ENCODE measurements at regions not wholly inside any gene's neighbourhood (a gene's known extent, or its start where the extent isn't known, plus 50 kb on each side); places are given as distances from the start of the nearest gene placed in this dataset.
"Not testable (repeated sequence)": the region's sequence is repeated elsewhere in the genome, so short reads cannot be mapped to it uniquely, and the experiment has no call there.

DNA sequence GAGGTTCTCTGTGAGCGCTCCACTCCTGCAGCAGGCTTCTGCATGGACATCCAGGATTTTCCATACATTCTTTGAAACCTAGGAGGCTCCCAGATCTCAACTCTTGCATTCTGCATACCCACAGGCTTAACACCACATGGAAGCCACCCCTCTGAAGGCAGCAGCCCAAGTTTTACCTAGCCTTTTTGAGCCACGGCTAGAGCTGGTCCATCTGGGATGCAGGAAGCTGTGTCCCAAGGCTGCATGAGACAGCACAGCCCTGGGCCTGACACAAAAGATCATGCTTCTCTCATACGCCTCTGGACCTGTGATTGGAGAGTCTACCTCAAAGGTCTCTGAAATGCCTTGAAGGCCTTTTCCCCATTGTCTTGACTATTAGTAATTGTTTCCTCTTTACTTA lies 53.6 kb upstream of the RPRM start:
- ChIA-PET POLR2A (no interaction called here), CTCF (interaction anchor here (1.1 kb wide), 1 partner anchor 607 kb away, joined by 3 read pairs; no protein-coding TSS in a partner anchor)
- DNase-seq (ENCODE audit: extremely low spot score): no peak
- TF ChIP-seq, protein P1, sequence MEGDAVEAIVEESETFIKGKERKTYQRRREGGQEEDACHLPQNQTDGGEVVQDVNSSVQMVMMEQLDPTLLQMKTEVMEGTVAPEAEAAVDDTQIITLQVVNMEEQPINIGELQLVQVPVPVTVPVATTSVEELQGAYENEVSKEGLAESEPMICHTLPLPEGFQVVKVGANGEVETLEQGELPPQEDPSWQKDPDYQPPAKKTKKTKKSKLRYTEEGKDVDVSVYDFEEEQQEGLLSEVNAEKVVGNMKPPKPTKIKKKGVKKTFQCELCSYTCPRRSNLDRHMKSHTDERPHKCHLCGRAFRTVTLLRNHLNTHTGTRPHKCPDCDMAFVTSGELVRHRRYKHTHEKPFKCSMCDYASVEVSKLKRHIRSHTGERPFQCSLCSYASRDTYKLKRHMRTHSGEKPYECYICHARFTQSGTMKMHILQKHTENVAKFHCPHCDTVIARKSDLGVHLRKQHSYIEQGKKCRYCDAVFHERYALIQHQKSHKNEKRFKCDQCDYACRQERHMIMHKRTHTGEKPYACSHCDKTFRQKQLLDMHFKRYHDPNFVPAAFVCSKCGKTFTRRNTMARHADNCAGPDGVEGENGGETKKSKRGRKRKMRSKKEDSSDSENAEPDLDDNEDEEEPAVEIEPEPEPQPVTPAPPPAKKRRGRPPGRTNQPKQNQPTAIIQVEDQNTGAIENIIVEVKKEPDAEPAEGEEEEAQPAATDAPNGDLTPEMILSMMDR (IDR thresholded peaks at IDR 0.05; ENCODE audit: control extremely low read depth, extremely low read depth, low read depth, missing control alignments): no peak

DNA sequence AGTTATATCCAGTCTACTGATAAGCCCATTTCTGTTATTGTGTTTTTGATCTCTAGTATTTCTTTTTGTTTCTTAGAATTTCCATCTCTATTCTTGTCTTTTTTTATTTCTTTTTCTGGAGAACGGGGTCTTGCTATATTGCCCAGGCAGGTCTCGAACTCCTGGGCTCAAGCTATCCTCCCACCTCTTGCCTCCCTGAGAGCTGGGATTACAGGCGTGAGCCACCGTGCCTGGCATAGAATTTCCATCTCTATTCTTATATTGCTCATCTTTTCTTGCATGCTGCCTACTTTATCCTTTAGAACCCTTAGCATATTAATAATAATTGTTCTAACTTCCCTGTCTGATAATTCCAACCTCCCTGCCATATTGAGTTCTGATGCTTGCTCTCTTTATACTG lies 55.2 kb upstream of the RPRM start:
- DNase-seq (ENCODE audit: extremely low spot score); POLR2A ChIA-PET: not testable (repeated sequence)
- CTCF ChIA-PET: interaction anchor here (1.4 to 1.8 kb wide), 2 partner anchors 12 to 15 kb away, joined by 3 to 7 read pairs; no protein-coding TSS in a partner anchor

DNA sequence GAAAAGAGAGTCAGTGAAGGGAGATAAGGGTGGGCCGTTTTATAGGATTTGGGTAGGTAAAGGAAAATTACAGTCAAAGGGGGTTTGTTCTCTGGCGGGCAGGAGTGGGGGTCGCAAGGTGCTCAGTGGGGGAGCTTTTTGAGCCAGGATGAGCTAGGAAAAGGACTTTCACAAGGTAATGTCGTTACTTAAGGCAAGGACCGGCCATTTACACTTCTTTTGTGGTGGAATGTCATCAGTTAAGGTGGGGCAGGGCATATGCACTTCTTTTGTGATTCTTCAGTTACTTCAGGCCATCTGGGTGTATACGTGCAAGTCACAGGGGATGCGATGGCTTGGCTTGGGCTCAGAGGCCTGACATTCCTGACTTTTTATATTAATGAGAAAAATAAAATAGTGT lies 56.0 kb upstream of the RPRM start:
- DNase-seq (ENCODE audit: extremely low spot score); POLR2A ChIA-PET: not testable (repeated sequence)
- CTCF ChIA-PET: interaction anchor here (1.8 kb wide), 1 partner anchor 15 kb away, joined by 7 read pairs; no protein-coding TSS in a partner anchor

DNA sequence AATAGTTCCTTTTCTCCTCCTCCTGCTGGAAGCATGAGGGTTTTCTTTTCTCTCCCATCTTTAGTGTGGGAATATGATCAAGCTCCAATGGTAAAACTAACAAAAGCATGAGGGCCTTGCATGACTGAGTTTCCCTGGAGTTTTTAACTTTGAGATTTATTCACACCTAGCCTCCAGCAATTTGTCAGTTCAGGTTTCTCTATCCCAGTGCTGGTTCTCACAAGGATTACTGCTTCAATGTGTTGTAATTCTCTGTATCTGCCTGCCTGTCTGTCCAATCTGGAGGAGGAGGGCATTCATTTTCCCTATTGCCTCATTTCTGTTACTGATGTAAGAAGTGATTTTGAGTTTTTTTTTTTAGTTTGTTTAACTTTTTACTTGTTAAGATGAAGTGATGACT lies 57.6 kb upstream of the RPRM start:
- no peak for DNase-seq (ENCODE audit: extremely low spot score)
- TF ChIP-seq, protein P1 (IDR thresholded peaks at IDR 0.05; ENCODE audit: control extremely low read depth, extremely low read depth, low read depth, missing control alignments): no peak
- ChIA-PET CTCF (interaction anchor here (1.4 kb wide), 1 partner anchor 30 kb away, joined by 4 read pairs; no protein-coding TSS in a partner anchor), POLR2A (no interaction called here)

DNA sequence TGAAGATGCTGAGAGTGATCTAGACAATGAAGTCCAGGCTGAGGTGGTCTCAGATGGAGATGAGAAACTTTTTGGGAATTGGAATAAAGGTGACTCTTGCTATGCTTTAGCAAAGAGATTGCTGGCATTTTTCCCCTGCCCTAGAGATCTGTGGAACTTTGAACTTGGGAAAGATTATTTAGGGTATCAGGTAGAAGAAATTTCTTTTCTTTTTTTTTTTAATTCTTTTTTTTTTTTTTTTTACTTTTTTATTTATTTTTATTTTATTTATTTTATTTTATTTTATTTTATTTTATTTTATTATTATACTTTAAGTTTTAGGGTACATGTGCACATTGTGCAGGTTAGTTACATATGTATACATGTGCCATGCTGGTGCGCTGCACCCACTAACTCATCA lies 59.5 kb upstream of the RPRM start:
- DNase-seq (ENCODE audit: extremely low spot score); POLR2A ChIA-PET; CTCF ChIA-PET: not testable (repeated sequence)

DNA sequence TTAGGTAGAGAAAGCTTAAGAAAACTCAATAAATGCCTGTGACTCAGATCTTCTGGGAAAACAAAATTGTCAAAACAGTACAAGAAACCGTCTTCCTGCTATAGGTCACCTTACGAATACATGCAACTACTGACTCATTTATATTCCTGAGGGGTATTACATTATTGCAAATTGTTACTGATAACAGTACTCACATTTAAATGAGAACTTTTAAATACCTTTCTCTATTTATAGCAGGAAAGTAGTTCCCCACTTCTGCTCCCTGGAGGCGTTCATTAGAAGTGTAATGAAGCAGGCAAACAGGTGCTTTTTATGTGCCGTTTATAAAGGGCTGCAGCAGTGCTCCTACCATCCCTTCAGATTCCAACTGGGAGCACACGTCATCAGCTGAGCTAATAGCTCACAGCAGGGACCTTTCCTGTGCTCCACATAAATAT lies 65.1 kb upstream of the RPRM start:
- ChIA-PET CTCF (no interaction called here), POLR2A (no interaction called here)
- DNase-seq (ENCODE audit: extremely low spot score): no peak
- TF ChIP-seq, protein P1 (IDR thresholded peaks at IDR 0.05; ENCODE audit: control extremely low read depth, extremely low read depth, low read depth, missing control alignments): no peak

DNA sequence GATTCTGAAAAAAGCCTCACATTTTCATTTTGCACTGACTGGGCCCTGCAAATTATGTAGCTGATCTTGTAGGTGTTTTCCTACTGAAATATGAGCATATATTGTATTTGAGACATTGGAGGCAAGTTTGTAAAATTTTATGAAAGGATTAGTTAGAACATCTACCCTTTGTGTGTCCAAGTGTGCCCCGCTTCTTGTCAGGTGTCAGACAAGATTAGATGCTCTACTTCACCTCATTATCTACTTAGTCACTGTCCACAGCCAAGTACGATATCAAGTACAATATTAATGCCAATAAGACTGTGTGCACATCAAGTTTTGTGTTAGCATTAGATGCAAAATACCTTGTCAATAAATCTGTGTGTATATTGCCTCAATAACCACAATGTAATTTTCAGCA lies 67.8 kb upstream of the RPRM start:
- TF ChIP-seq, protein P1 (IDR thresholded peaks at IDR 0.05; ENCODE audit: control extremely low read depth, extremely low read depth, low read depth, missing control alignments): no peak
- no peak for DNase-seq (ENCODE audit: extremely low spot score)
- CTCF ChIA-PET: no interaction called here
- POLR2A ChIA-PET: no interaction called here

DNA sequence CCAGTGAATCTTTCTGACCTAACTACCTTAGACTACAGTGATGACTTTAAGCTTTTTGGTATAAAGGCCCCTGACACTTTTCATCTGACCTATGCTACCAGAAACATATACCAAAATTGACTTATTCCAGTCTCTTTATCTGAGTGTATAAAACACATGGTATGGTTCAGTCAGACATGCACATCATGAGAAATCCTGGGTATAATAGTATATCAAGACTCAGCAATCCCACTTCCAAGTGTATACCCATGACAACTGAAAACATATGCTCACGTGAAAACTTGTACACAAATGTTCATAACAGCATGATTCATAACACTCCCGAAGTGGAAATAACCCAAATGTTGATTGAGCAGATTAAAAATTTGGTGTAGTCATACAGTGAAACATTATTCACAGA lies 70.0 kb upstream of the RPRM start:
- ChIA-PET CTCF (no interaction called here), POLR2A (no interaction called here)
- no peak for DNase-seq (ENCODE audit: extremely low spot score)
- TF ChIP-seq, protein P1 (IDR thresholded peaks at IDR 0.05; ENCODE audit: control extremely low read depth, extremely low read depth, low read depth, missing control alignments): no peak
